ENCODE measurements at regions not wholly inside any gene's neighbourhood (a gene's known extent, or its start where the extent isn't known, plus 50 kb on each side); places are given as distances from the start of the nearest gene placed in this dataset.

GRCh38 chr1:195241066-195241465, 1367.2 kb downstream of the KCNT2 start:
- no peak for TF ChIP-seq CTCF (IDR thresholded peaks at IDR 0.05; ENCODE audit: insufficient read depth in 1 of 2, low read depth in 1 of 2, low read length in 1 of 2, severe bottlenecking in 1 of 2, unreplicated experiment in 1 of 2)
- Mint-ChIP-seq H3K4me3 (ENCODE audit: unreplicated experiment) (no peak overlapping the region), H3K4me1 (ENCODE audit: low read depth, unreplicated experiment) (no peaks in the 10 kb centered on the region), H3K9me3 (ENCODE audit: unreplicated experiment) (no peaks in the 10 kb centered on the region), H3K27ac (ENCODE audit: unreplicated experiment) (no peak overlapping the region), H3K27me3 (ENCODE audit: insufficient read depth, unreplicated experiment) (no peaks in the 10 kb centered on the region), H3K36me3 (ENCODE audit: insufficient read depth, unreplicated experiment) (no peaks in the 10 kb centered on the region)
- BruUV-seq (replicated peaks), result no TSS peak
- no peaks in the 10 kb centered on the region for H3K9me3 ChIP-seq
- CTCF ChIA-PET, result no interaction called here
- no peaks in the 10 kb centered on the region for H3K27me3 ChIP-seq (replicated peaks; ENCODE audit: control insufficient read depth, insufficient read depth, low read length)
- no peaks in the 10 kb centered on the region for H3K36me3 ChIP-seq (ENCODE audit: control insufficient read depth, insufficient read depth, low read length)
- no peak overlapping the region for H3K4me3 ChIP-seq (ENCODE audit: low read depth, low read length)
- intact Hi-C loops (cut with micrococcal nuclease; ENCODE audit: unreplicated experiment), result no loop called here
- DNase-seq, result no peak
- H3K4me1 ChIP-seq, result no peaks in the 10 kb centered on the region
- POLR2A ChIA-PET, result no interaction called here

- no peak overlapping the region for H3K4me3 ChIP-seq (ENCODE audit: low read depth, low read length)
- H3K27me3 ChIP-seq (replicated peaks; ENCODE audit: control insufficient read depth, insufficient read depth, low read length), result no peaks in the 10 kb centered on the region
- Mint-ChIP-seq H3K27me3 (ENCODE audit: insufficient read depth, unreplicated experiment) (no peaks in the 10 kb centered on the region), H3K36me3 (ENCODE audit: insufficient read depth, unreplicated experiment) (no peaks in the 10 kb centered on the region), H3K27ac (ENCODE audit: unreplicated experiment) (no peak overlapping the region), H3K9me3 (ENCODE audit: unreplicated experiment) (no peaks in the 10 kb centered on the region), H3K4me1 (ENCODE audit: low read depth, unreplicated experiment) (no peaks in the 10 kb centered on the region), H3K4me3 (ENCODE audit: unreplicated experiment) (no peak overlapping the region)
- CTCF ChIA-PET, result no interaction called here
- H3K36me3 ChIP-seq (ENCODE audit: control insufficient read depth, insufficient read depth, low read length), result no peaks in the 10 kb centered on the region
- POLR2A ChIA-PET, result no interaction called here
- H3K9me3 ChIP-seq, result no peaks in the 10 kb centered on the region
- H3K4me1 ChIP-seq, result no peaks in the 10 kb centered on the region
- TF ChIP-seq CTCF (IDR thresholded peaks at IDR 0.05; ENCODE audit: insufficient read depth in 1 of 2, low read depth in 1 of 2, low read length in 1 of 2, severe bottlenecking in 1 of 2, unreplicated experiment in 1 of 2), result no peak
- no TSS peak for BruUV-seq (replicated peaks)
- intact Hi-C loops (cut with micrococcal nuclease; ENCODE audit: unreplicated experiment), result no loop called here
- no peak for DNase-seq
Measured at GRCh38 chr1:195238313-195238712, 1369.9 kb downstream of the KCNT2 start.

GRCh38 chr1:195236991-195237889, 1371.0 kb downstream of the KCNT2 start:
- H3K9me3 Mint-ChIP-seq (ENCODE audit: unreplicated experiment), result no peaks in the 10 kb centered on the region
- POLR2A ChIA-PET, result no interaction called here
- H3K36me3 Mint-ChIP-seq (ENCODE audit: insufficient read depth, unreplicated experiment), result no peaks in the 10 kb centered on the region
- H3K4me1 ChIP-seq, result no peaks in the 10 kb centered on the region
- no peaks in the 10 kb centered on the region for H3K9me3 ChIP-seq
- no TSS peak for BruUV-seq (replicated peaks)
- DNase-seq, result no peak
- H3K36me3 ChIP-seq (ENCODE audit: control insufficient read depth, insufficient read depth, low read length), result no peaks in the 10 kb centered on the region
- H3K27ac Mint-ChIP-seq (ENCODE audit: unreplicated experiment), result no peak overlapping the region
- H3K27me3 Mint-ChIP-seq (ENCODE audit: insufficient read depth, unreplicated experiment), result no peaks in the 10 kb centered on the region
- no peak overlapping the region for H3K4me3 Mint-ChIP-seq (ENCODE audit: unreplicated experiment)
- CTCF ChIA-PET, result no interaction called here
- H3K27me3 ChIP-seq (replicated peaks; ENCODE audit: control insufficient read depth, insufficient read depth, low read length), result no peaks in the 10 kb centered on the region
- no peaks in the 10 kb centered on the region for H3K4me1 Mint-ChIP-seq (ENCODE audit: low read depth, unreplicated experiment)
- no peak for TF ChIP-seq CTCF (IDR thresholded peaks at IDR 0.05; ENCODE audit: insufficient read depth in 1 of 2, low read depth in 1 of 2, low read length in 1 of 2, severe bottlenecking in 1 of 2, unreplicated experiment in 1 of 2)
- intact Hi-C loops (cut with micrococcal nuclease; ENCODE audit: unreplicated experiment), result no loop called here
- no peak overlapping the region for H3K4me3 ChIP-seq (ENCODE audit: low read depth, low read length)
